ENCODE measurements at regions not wholly inside any gene's neighbourhood (a gene's known extent, or its start where the extent isn't known, plus 50 kb on each side); places are given as distances from the start of the nearest gene placed in this dataset.

GRCh38 chr5:114101153-114101552 is 260.7 kb upstream of the KCNN2 start:
- no peak for TF ChIP-seq POLR2A (IDR thresholded peaks at IDR 0.05; ENCODE audit: low read length)
- no peak for TF ChIP-seq GATA1 (IDR thresholded peaks at IDR 0.05; ENCODE audit: low read depth, low read length)

Measured in erythroblast (primary cell).